GM18505 (cell line): ENCODE measurements at regions not wholly inside any gene's neighbourhood (a gene's known extent, or its start where the extent isn't known, plus 50 kb on each side); places are given as distances from the start of the nearest gene placed in this dataset.

Experiments used
- ATAC-seq: cut with Tn5 transposase; IDR thresholded peaks from one replicate; pipeline ENCODE4 v1.9.1; 2021; ENCODE audit not compliant: unreplicated experiment
- POLR2A ChIP-seq: IDR thresholded peaks from 4 replicates; pipeline ENCODE4 v1.6.1; 2011; ENCODE audit warnings: borderline replicate concordance; ENCODE audit not compliant: insufficient read depth, insufficient read length; ENCODE audit errors: extremely low read depth

GRCh38 chr1:193988885-193989284 is 802.5 kb upstream of the B3GALT2 start:
- TF ChIP-seq POLR2A, result no peak
- ATAC-seq, result no peak

GRCh38 chr1:193979219-193979618 is 792.8 kb upstream of the B3GALT2 start:
- ATAC-seq, result no peak
- no peak for TF ChIP-seq POLR2A

- TF ChIP-seq POLR2A, result no peak
- no peak for ATAC-seq
Observed at GRCh38 chr1:193974286-193974798, 787.9 kb upstream of the B3GALT2 start.

- no peak for ATAC-seq
- no peak for TF ChIP-seq POLR2A
Observed at GRCh38 chr1:193973428-193973827, 787.0 kb upstream of the B3GALT2 start.

- no peak for ATAC-seq
- TF ChIP-seq POLR2A, result no peak
Observed at GRCh38 chr1:193971595-193971994, 785.2 kb upstream of the B3GALT2 start.

- no peak for ATAC-seq
- TF ChIP-seq POLR2A, result no peak
Observed at GRCh38 chr1:193960499-193960898, 774.1 kb upstream of the B3GALT2 start.

GRCh38 chr1:193960040-193960439 is 773.6 kb upstream of the B3GALT2 start:
- ATAC-seq, result no peak
- TF ChIP-seq POLR2A, result no peak

- no peak for ATAC-seq
- TF ChIP-seq POLR2A, result no peak
Observed at GRCh38 chr1:193957556-193958095, 771.2 kb upstream of the B3GALT2 start.

GRCh38 chr1:193952778-193953374 is 766.5 kb upstream of the B3GALT2 start:
- ATAC-seq, result no peak

GRCh38 chr1:193951984-193952383 is 765.6 kb upstream of the B3GALT2 start:
- TF ChIP-seq POLR2A, result no peak
- no peak for ATAC-seq

More at GRCh38 chr1:193952778-193953374, 766.5 kb upstream of the B3GALT2 start:
- TF ChIP-seq POLR2A, result no peak

GRCh38 chr1:193944454-193944853 is 758.0 kb upstream of the B3GALT2 start:
- TF ChIP-seq POLR2A, result no peak

GRCh38 chr1:193940176-193940575 is 753.8 kb upstream of the B3GALT2 start:
- no peak for ATAC-seq
- no peak for TF ChIP-seq POLR2A

More at GRCh38 chr1:193944454-193944853, 758.0 kb upstream of the B3GALT2 start:
- no peak for ATAC-seq

GRCh38 chr1:193939585-193939984 is 753.2 kb upstream of the B3GALT2 start:
- no peak for ATAC-seq
- TF ChIP-seq POLR2A, result no peak

- no peak for ATAC-seq
- no peak for TF ChIP-seq POLR2A
Observed at GRCh38 chr1:193937308-193937707, 750.9 kb upstream of the B3GALT2 start.
